Putamen (tissue), 1 donor: ENCODE measurements at regions not wholly inside any gene's neighbourhood (a gene's known extent, or its start where the extent isn't known, plus 50 kb on each side); places are given as distances from the start of the nearest gene placed in this dataset.
"Not testable (repeated sequence)": the region's sequence is repeated elsewhere in the genome, so short reads cannot be mapped to it uniquely, and the experiment has no call there.

Source experiments
- DNase-seq: peaks from one replicate; pipeline ENCODE4 v3.0.0-alpha.2; 2016; ENCODE audit warnings: low spot score

- DNase-seq, result no peak
Observed at GRCh38 chr14:106201376-106201775, 675.0 kb downstream of the TMEM121 start.

GRCh38 chr14:106203438-106203837 lies 677.1 kb downstream of the TMEM121 start:
- no peak for DNase-seq

- DNase-seq, result no peak
Observed at GRCh38 chr14:106204063-106204462, 677.7 kb downstream of the TMEM121 start.

- DNase-seq, result no peak
Observed at GRCh38 chr14:106207316-106207715, 680.9 kb downstream of the TMEM121 start.

GRCh38 chr14:106208794-106209193 lies 682.4 kb downstream of the TMEM121 start:
- DNase-seq, result no peak

- DNase-seq, result no peak
Observed at GRCh38 chr14:106209755-106210154, 683.4 kb downstream of the TMEM121 start.

GRCh38 chr14:106210650-106211049 lies 684.3 kb downstream of the TMEM121 start:
- DNase-seq, result no peak

- DNase-seq, result no peak
Observed at GRCh38 chr14:106211334-106211900, 685.0 kb downstream of the TMEM121 start.

- no peak for DNase-seq
Observed at GRCh38 chr14:106215229-106215628, 688.8 kb downstream of the TMEM121 start.

- no peak for DNase-seq
Observed at GRCh38 chr14:106216679-106217078, 690.3 kb downstream of the TMEM121 start.

GRCh38 chr14:106218174-106218573 lies 691.8 kb downstream of the TMEM121 start:
- no peak for DNase-seq

GRCh38 chr14:106222311-106222710 lies 695.9 kb downstream of the TMEM121 start:
- no peak for DNase-seq

GRCh38 chr14:106222731-106223130 lies 696.3 kb downstream of the TMEM121 start:
- no peak for DNase-seq

GRCh38 chr14:106227793-106228192 lies 701.4 kb downstream of the TMEM121 start:
- DNase-seq, result no peak

- no peak for DNase-seq
Observed at GRCh38 chr14:106228541-106229158, 702.3 kb downstream of the TMEM121 start.

- no peak for DNase-seq
Observed at GRCh38 chr14:106230071-106230470, 703.7 kb downstream of the TMEM121 start.

- DNase-seq, result not testable (repeated sequence)
Observed at GRCh38 chr14:106233191-106233590, 706.8 kb downstream of the TMEM121 start.

- not testable (repeated sequence) for DNase-seq
Observed at GRCh38 chr14:106234525-106235254, 708.3 kb downstream of the TMEM121 start.

- no peak for DNase-seq
Observed at GRCh38 chr14:106235356-106236159, 709.2 kb downstream of the TMEM121 start.

- no peak for DNase-seq
Observed at GRCh38 chr14:106248321-106249192, 722.2 kb downstream of the TMEM121 start.

GRCh38 chr14:106253995-106254394 lies 727.6 kb downstream of the TMEM121 start:
- DNase-seq, result not testable (repeated sequence)
